ENCODE measurements at regions not wholly inside any gene's neighbourhood (a gene's known extent, or its start where the extent isn't known, plus 50 kb on each side); places are given as distances from the start of the nearest gene placed in this dataset.

DNA sequence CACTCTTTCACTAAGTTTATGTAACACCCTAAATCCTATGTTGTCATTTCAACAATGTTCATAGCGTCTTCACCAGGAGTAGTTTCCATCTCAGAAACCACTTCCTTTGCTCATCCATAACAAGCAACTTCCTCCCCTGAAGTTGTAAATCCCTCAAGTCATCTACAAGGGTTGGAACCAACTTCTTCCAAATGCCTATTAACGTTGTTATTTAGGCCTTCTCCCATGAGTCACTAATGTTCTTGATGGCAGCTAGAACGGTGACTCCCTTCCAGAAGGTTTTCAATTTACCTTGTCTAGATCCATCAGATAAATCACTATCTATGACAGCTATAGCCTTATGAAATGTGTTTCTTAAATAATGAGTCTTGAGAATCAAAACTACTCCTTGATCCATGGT is 73.3 kb upstream of the TARS1 start:
- DNase-seq: no peak
- no peaks in the 10 kb centered on the region for H3K9me2 ChIP-seq (replicated peaks; ENCODE audit: insufficient read depth, low read length)
- H3F3A ChIP-seq (ENCODE audit: insufficient read depth, low read length): no peaks in the 10 kb centered on the region
- H2AFZ ChIP-seq (ENCODE audit: low read length): no peak overlapping the region
- H3K9me3 ChIP-seq (replicated peaks; ENCODE audit: insufficient read depth, low read length): no peaks in the 10 kb centered on the region
- no peak overlapping the region for H3K9ac ChIP-seq (ENCODE audit: low read length)
- no peaks in the 10 kb centered on the region for H3K4me1 ChIP-seq (ENCODE audit: low read length)
- no peak overlapping the region for H3K4me2 ChIP-seq (ENCODE audit: low read depth, low read length)
- no peaks in the 10 kb centered on the region for H4K20me1 ChIP-seq (ENCODE audit: insufficient read depth, low read length)
- H3K79me2 ChIP-seq (ENCODE audit: low read length): no peaks in the 10 kb centered on the region
- no peak overlapping the region for H3K4me3 ChIP-seq (ENCODE audit: low read length)
- TF ChIP-seq EZH2 (optimal IDR thresholded peaks at IDR 0.05; ENCODE audit: low read depth, low read length) (no peak), CTCF (IDR thresholded peaks at IDR 0.05; ENCODE audit: low read length) (no peak), EZH2phosphoT487 (IDR thresholded peaks at IDR 0.05; ENCODE audit: low read length) (no peak)
- H3K27ac ChIP-seq (ENCODE audit: low read length): no peak overlapping the region
- no peaks in the 10 kb centered on the region for H3K27me3 ChIP-seq (replicated peaks; ENCODE audit: insufficient read depth, low read length)
- no peaks in the 10 kb centered on the region for H3K36me3 ChIP-seq (replicated peaks; ENCODE audit: insufficient read depth, low read length)

DNA sequence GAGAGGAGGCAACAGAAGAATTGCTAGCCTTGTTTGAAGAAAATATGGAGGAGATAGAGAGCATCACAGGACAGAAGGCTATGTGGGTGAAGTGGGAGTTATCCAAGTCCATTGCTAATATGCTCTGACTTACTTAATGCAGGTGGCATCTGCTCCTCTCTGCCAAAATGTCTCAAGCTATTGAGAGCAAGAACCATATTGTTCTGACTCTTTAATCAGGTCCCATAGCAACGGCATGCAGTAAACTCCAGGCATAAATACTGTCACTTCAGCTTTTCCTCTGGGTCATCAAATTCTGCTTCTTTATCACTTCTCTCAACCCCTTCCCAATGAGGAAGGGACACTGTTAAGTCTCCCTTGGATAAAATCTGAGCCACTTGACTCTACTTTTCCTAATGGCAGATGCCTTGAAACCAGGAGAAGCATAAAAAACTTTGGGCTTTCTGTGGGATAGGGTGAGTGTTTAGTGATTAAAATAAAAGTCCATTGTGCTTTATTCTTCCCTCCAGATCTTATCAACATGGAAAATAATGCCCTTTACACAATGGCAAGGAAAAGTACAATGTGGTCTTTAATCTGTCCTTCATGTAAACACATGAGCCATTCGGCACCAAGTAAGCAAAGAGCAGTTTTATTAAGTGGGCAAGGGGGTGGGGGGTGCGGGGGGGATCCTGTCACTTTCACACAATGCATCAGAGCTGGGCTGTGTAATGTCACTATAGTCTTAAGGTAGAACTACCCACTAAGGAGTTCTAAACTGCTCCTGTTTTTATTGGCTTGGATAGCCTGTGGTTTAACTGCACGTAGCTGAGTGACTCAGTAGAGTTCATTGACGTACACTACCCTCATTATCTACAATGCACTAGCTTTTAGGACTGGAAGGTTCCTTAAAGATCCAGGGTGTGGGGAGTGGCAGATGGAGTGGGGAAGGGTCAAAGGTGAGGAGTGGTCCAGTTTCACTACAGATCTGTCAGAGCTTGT is 71.0 kb upstream of the TARS1 start:
- Histone ChIP-seq H3K4me2 (ENCODE audit: low read depth, low read length) (no peak overlapping the region), H3F3A (ENCODE audit: insufficient read depth, low read length) (no peaks in the 10 kb centered on the region), H3K27me3 (replicated peaks; ENCODE audit: insufficient read depth, low read length) (no peaks in the 10 kb centered on the region), H3K27ac (ENCODE audit: low read length) (no peak overlapping the region), H3K9me2 (replicated peaks; ENCODE audit: insufficient read depth, low read length) (no peaks in the 10 kb centered on the region), H2AFZ (ENCODE audit: low read length) (no peak overlapping the region), H3K9ac (ENCODE audit: low read length) (no peak overlapping the region), H3K4me1 (ENCODE audit: low read length) (no peaks in the 10 kb centered on the region), H3K36me3 (replicated peaks; ENCODE audit: insufficient read depth, low read length) (no peaks in the 10 kb centered on the region), H3K4me3 (ENCODE audit: low read length) (no peak overlapping the region), H3K79me2 (ENCODE audit: low read length) (no peaks in the 10 kb centered on the region), H4K20me1 (ENCODE audit: insufficient read depth, low read length) (no peaks in the 10 kb centered on the region), H3K9me3 (replicated peaks; ENCODE audit: insufficient read depth, low read length) (no peaks in the 10 kb centered on the region)
- TF ChIP-seq EZH2 (optimal IDR thresholded peaks at IDR 0.05; ENCODE audit: low read depth, low read length) (no peak), EZH2phosphoT487 (IDR thresholded peaks at IDR 0.05; ENCODE audit: low read length) (no peak), CTCF (IDR thresholded peaks at IDR 0.05; ENCODE audit: low read length) (no peak)
- DNase-seq: no peak

DNA sequence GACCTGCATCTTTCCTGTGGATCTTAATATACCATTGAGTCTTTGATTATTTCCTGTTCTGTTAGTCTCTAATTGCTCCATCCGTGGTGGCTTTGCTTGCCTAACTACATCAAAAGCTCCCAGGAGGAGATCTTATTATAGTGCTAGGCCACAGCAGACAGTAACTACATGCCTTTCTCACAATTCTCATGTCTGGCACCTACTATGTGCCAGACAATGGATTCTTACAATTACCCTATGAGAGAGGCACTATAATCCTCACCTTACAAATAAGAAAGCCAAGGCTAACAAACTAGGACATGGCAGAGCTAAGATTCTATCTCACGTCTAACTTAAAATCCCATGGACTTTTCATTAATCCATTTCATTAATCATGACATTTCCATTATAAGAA is 70.3 kb upstream of the TARS1 start:
- Histone ChIP-seq H3K9ac (ENCODE audit: low read length) (no peak overlapping the region), H3K4me1 (ENCODE audit: low read length) (no peaks in the 10 kb centered on the region), H3K9me3 (replicated peaks; ENCODE audit: insufficient read depth, low read length) (no peaks in the 10 kb centered on the region), H3K79me2 (ENCODE audit: low read length) (no peaks in the 10 kb centered on the region), H3F3A (ENCODE audit: insufficient read depth, low read length) (no peaks in the 10 kb centered on the region), H3K4me2 (ENCODE audit: low read depth, low read length) (no peak overlapping the region), H4K20me1 (ENCODE audit: insufficient read depth, low read length) (no peaks in the 10 kb centered on the region), H3K4me3 (ENCODE audit: low read length) (no peak overlapping the region), H3K36me3 (replicated peaks; ENCODE audit: insufficient read depth, low read length) (no peaks in the 10 kb centered on the region), H3K27ac (ENCODE audit: low read length) (no peak overlapping the region), H2AFZ (ENCODE audit: low read length) (no peak overlapping the region), H3K9me2 (replicated peaks; ENCODE audit: insufficient read depth, low read length) (no peaks in the 10 kb centered on the region), H3K27me3 (replicated peaks; ENCODE audit: insufficient read depth, low read length) (no peaks in the 10 kb centered on the region)
- DNase-seq: no peak
- TF ChIP-seq EZH2phosphoT487 (IDR thresholded peaks at IDR 0.05; ENCODE audit: low read length) (no peak), EZH2 (optimal IDR thresholded peaks at IDR 0.05; ENCODE audit: low read depth, low read length) (no peak), CTCF (IDR thresholded peaks at IDR 0.05; ENCODE audit: low read length) (no peak)
